Neural progenitor cell (in vitro differentiated cells): ENCODE measurements at regions not wholly inside any gene's neighbourhood (a gene's known extent, or its start where the extent isn't known, plus 50 kb on each side); places are given as distances from the start of the nearest gene placed in this dataset.

Experiments used
- CTCF ChIP-seq: fragments of 200-600 bp; sonication (generic); IDR thresholded peaks from 2 replicates; pipeline ENCODE4 v1.5.1; 2017; ENCODE audit warnings: antibody characterized with exemption, mild to moderate bottlenecking
- EZH2 ChIP-seq: fragments of 200-600 bp; sonication (generic); IDR thresholded peaks from 2 replicates; pipeline ENCODE4 v1.6.1; 2017; ENCODE audit warnings: antibody characterized with exemption, mild to moderate bottlenecking, moderate library complexity
- EZH2phosphoT487 ChIP-seq: fragments of 200-600 bp; sonication (generic); IDR thresholded peaks from 2 replicates; pipeline ENCODE4 v1.6.1; 2017; ENCODE audit warnings: antibody characterized with exemption

- TF ChIP-seq EZH2phosphoT487 (no peak), CTCF (no peak), EZH2 (no peak)
Observed at GRCh38 chr16:9682320-9682719, 499.9 kb downstream of the GRIN2A start.
